ENCODE measurements at regions not wholly inside any gene's neighbourhood (a gene's known extent, or its start where the extent isn't known, plus 50 kb on each side); places are given as distances from the start of the nearest gene placed in this dataset.
A peak's percentile ranks its signal among the peaks of the same experiment; 100 is the strongest.

DNA sequence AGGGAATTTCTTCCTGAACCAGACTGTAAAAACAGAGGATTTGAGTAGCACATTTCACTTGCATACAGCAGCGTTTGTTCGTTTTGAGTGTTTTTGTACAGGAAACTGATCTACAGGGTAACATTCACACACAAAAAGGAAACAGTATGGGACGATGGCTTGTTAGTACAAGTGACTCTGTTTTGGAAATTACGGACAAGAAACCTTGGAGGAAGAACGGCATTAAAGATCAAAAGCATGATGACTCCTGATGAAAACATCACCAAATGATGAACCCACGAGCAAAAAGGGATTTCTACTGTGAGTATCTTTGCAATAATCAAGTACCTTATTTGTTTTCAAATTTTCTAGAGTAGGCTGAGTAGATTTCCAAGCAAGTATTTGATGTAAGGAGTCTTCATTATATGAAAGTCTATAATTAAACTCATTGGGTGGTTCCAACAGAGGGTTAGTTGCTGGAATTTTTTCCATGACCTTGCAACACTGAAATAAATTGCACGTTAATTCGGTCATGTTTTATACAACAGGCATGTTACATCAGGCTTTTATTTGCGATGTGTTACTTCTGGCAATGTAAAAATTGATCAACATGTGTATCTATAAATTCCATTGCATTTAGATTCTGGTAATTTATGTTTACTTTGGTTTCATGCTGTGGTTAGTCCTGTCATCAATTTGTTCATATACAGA, 76.7 kb upstream of the KCNK2 start:
- Histone ChIP-seq H3K27ac (no peak overlapping the region), H3K9me3 (ENCODE audit: low read depth) (no peaks in the 10 kb centered on the region), H4K20me1 (ENCODE audit: low read depth) (no peaks in the 10 kb centered on the region), H3K4me3 (no peak overlapping the region), H3F3A (ENCODE audit: low read depth) (no peaks in the 10 kb centered on the region), H3K79me2 (ENCODE audit: low read depth) (no peaks in the 10 kb centered on the region), H3K9ac (no peak overlapping the region), H3K4me1 (no peaks in the 10 kb centered on the region), H3K27me3 (no peaks in the 10 kb centered on the region), H2AFZ (replicated peaks) (peak overlapping the region; percentile 23), H3K36me3 (no peaks in the 10 kb centered on the region), H3K4me2 (no peak overlapping the region)
- no peak for TF ChIP-seq EZH2 (IDR thresholded peaks at IDR 0.05)
- TF ChIP-seq EZH2phosphoT487 (IDR thresholded peaks at IDR 0.05), result no peak
- TF ChIP-seq, protein P1, sequence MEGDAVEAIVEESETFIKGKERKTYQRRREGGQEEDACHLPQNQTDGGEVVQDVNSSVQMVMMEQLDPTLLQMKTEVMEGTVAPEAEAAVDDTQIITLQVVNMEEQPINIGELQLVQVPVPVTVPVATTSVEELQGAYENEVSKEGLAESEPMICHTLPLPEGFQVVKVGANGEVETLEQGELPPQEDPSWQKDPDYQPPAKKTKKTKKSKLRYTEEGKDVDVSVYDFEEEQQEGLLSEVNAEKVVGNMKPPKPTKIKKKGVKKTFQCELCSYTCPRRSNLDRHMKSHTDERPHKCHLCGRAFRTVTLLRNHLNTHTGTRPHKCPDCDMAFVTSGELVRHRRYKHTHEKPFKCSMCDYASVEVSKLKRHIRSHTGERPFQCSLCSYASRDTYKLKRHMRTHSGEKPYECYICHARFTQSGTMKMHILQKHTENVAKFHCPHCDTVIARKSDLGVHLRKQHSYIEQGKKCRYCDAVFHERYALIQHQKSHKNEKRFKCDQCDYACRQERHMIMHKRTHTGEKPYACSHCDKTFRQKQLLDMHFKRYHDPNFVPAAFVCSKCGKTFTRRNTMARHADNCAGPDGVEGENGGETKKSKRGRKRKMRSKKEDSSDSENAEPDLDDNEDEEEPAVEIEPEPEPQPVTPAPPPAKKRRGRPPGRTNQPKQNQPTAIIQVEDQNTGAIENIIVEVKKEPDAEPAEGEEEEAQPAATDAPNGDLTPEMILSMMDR (IDR thresholded peaks at IDR 0.05), result no peak
- H3K4me1 Mint-ChIP-seq, result no peaks in the 10 kb centered on the region
- no peaks in the 10 kb centered on the region for H3K27me3 Mint-ChIP-seq (ENCODE audit: insufficient read depth, low read depth)
- H3K4me3 Mint-ChIP-seq, result no peak overlapping the region
- H3K9me3 Mint-ChIP-seq, result no peaks in the 10 kb centered on the region
- no peak for DNase-seq (ENCODE audit: low spot score)
- H3K36me3 Mint-ChIP-seq, result no peaks in the 10 kb centered on the region
- no peak overlapping the region for H3K27ac Mint-ChIP-seq

DNA sequence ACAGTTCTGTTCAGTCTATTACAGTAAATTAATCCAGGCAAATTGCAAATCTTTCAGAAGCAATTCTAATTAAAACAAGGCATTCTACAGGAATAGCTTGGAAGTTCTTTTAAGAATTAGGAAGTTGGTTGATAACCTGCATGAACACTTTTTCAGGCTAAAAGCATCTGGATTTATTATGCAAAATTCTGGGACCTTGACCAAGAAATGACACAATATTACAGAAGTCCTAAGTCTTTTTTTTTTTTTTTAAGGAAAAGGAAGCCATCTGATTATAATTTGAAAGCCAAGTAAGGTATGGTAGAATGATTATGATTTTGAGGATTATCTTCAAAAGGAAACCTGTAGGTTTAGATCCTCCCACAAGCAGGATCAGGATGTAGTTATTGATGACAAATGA, 74.7 kb upstream of the KCNK2 start:
- no peaks in the 10 kb centered on the region for H3K4me1 ChIP-seq
- no peak overlapping the region for H3K27ac ChIP-seq
- no peaks in the 10 kb centered on the region for H3K27me3 ChIP-seq
- no peak overlapping the region for H2AFZ ChIP-seq (replicated peaks)
- H3K36me3 Mint-ChIP-seq, result no peaks in the 10 kb centered on the region
- H3K9me3 ChIP-seq (ENCODE audit: low read depth), result no peaks in the 10 kb centered on the region
- no peaks in the 10 kb centered on the region for H3K9me3 Mint-ChIP-seq
- DNase-seq (ENCODE audit: low spot score), result no peak
- H3K9ac ChIP-seq, result no peak overlapping the region
- H3K4me3 Mint-ChIP-seq, result no peak overlapping the region
- no peak overlapping the region for H3K4me3 ChIP-seq
- H3F3A ChIP-seq (ENCODE audit: low read depth), result no peaks in the 10 kb centered on the region
- H3K79me2 ChIP-seq (ENCODE audit: low read depth), result no peaks in the 10 kb centered on the region
- H3K27me3 Mint-ChIP-seq (ENCODE audit: insufficient read depth, low read depth), result no peaks in the 10 kb centered on the region
- no peak overlapping the region for H3K4me2 ChIP-seq
- no peaks in the 10 kb centered on the region for H3K36me3 ChIP-seq
- H3K4me1 Mint-ChIP-seq, result no peaks in the 10 kb centered on the region
- no peaks in the 10 kb centered on the region for H4K20me1 ChIP-seq (ENCODE audit: low read depth)
- TF ChIP-seq, protein P1 (IDR thresholded peaks at IDR 0.05), result no peak
- TF ChIP-seq EZH2 (IDR thresholded peaks at IDR 0.05) (no peak), EZH2phosphoT487 (IDR thresholded peaks at IDR 0.05) (no peak)
- H3K27ac Mint-ChIP-seq, result no peak overlapping the region

DNA sequence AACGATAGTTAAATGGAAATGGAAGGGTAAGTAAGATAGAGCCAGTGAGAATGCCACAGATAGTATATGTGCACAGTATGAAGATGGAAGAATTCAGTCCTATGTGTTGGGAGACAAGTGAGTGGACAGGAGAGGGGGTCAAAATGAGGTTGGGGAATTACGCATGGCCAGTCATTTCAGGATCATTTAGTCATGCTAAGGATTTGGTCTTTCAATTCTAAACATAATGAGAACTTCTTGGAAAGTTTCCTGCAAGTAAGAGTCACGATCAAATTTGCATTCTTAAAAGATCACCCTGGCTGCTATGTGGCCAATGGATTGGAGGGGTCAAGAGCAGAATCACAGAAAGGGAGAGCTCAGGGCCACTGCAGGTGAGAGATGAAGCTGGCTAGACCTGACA, 64.0 kb upstream of the KCNK2 start:
- no peak overlapping the region for H3K27ac ChIP-seq
- no peaks in the 10 kb centered on the region for H3K79me2 ChIP-seq (ENCODE audit: low read depth)
- H3K4me3 ChIP-seq, result no peak overlapping the region
- H3K4me3 Mint-ChIP-seq, result no peak overlapping the region
- no peaks in the 10 kb centered on the region for H3K4me1 ChIP-seq
- DNase-seq (ENCODE audit: low spot score), result no peak
- no peak overlapping the region for H3K27ac Mint-ChIP-seq
- H3K27me3 Mint-ChIP-seq (ENCODE audit: insufficient read depth, low read depth), result no peaks in the 10 kb centered on the region
- H3K36me3 ChIP-seq, result no peaks in the 10 kb centered on the region
- H3F3A ChIP-seq (ENCODE audit: low read depth), result no peaks in the 10 kb centered on the region
- no peaks in the 10 kb centered on the region for H4K20me1 ChIP-seq (ENCODE audit: low read depth)
- no peaks in the 10 kb centered on the region for H3K4me1 Mint-ChIP-seq
- H2AFZ ChIP-seq (replicated peaks), result no peak overlapping the region
- H3K36me3 Mint-ChIP-seq, result no peaks in the 10 kb centered on the region
- no peak for TF ChIP-seq EZH2 (IDR thresholded peaks at IDR 0.05)
- TF ChIP-seq EZH2phosphoT487 (IDR thresholded peaks at IDR 0.05), result no peak
- TF ChIP-seq, protein P1 (IDR thresholded peaks at IDR 0.05), result no peak
- peaks cover 2% of the 10 kb centered on the region for H3K9me3 Mint-ChIP-seq
- no peak overlapping the region for H3K4me2 ChIP-seq
- no peaks in the 10 kb centered on the region for H3K9me3 ChIP-seq (ENCODE audit: low read depth)
- no peak overlapping the region for H3K9ac ChIP-seq
- H3K27me3 ChIP-seq, result no peaks in the 10 kb centered on the region
